ENCODE measurements at regions not wholly inside any gene's neighbourhood (a gene's known extent, or its start where the extent isn't known, plus 50 kb on each side); places are given as distances from the start of the nearest gene placed in this dataset.
"Not testable (repeated sequence)": the region's sequence is repeated elsewhere in the genome, so short reads cannot be mapped to it uniquely, and the experiment has no call there.

DNA sequence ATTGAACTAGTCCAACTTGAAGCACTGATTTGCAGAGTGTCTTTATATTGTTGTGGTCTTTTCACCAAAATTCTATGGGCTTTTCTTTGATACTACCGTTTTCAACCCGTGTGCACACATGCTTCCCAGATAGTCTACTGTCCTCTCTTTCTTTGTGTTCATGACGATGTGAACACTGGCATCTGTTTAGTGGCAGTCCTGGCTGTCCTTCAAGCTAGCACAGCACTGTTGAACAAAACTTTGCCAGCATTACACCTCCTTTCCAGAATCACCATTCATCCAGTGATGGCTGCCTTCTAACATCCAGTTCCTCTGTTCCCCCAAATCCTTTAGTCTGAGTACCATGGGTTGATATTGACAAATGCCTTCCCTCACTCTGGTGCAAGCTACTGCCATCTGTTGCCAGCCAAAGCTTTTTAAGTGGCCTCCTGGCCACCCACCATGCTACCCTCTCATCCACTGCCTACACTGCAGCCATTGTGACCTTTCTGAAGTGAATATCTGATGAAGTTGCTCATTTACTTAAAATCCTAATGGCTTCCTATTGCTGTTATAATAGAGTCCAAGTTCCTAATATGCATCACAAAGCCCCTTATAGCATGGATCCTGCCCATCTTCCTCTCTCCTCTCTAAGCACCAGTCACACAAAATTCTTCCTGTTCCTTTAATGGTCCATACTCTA lies 94.3 kb downstream of the NIBAN1 start:
- Mint-ChIP-seq H3K36me3 (ENCODE audit: low read depth) (no peaks in the 10 kb centered on the region), H3K27me3 (ENCODE audit: low read depth) (no peaks in the 10 kb centered on the region), H3K9me3 (no peaks in the 10 kb centered on the region), H3K4me3 (no peak overlapping the region), H3K4me1 (peaks cover 11% of the 10 kb centered on the region), H3K27ac (ENCODE audit: unreplicated experiment) (no peak overlapping the region)
- no peak for TF ChIP-seq CTCF (conservative IDR thresholded peaks at IDR 0.05)
- DNase-seq (ENCODE audit: low read depth, low spot score): no peak

- Mint-ChIP-seq H3K36me3 (ENCODE audit: low read depth) (no peaks in the 10 kb centered on the region), H3K27ac (ENCODE audit: unreplicated experiment) (no peak overlapping the region), H3K27me3 (ENCODE audit: low read depth) (no peaks in the 10 kb centered on the region), H3K9me3 (no peaks in the 10 kb centered on the region), H3K4me1 (peaks cover 11% of the 10 kb centered on the region), H3K4me3 (no peak overlapping the region)
- no peak for TF ChIP-seq CTCF (conservative IDR thresholded peaks at IDR 0.05)
- DNase-seq (ENCODE audit: low read depth, low spot score): no peak
Measured at GRCh38 chr1:184878602-184879001, 95.7 kb downstream of the NIBAN1 start.

- Mint-ChIP-seq H3K4me1 (peaks cover 11% of the 10 kb centered on the region), H3K4me3 (no peak overlapping the region), H3K27me3 (ENCODE audit: low read depth) (no peaks in the 10 kb centered on the region), H3K9me3 (no peaks in the 10 kb centered on the region), H3K36me3 (ENCODE audit: low read depth) (no peaks in the 10 kb centered on the region), H3K27ac (ENCODE audit: unreplicated experiment) (no peak overlapping the region)
- TF ChIP-seq CTCF (conservative IDR thresholded peaks at IDR 0.05): no peak
- DNase-seq (ENCODE audit: low read depth, low spot score): no peak
Measured at GRCh38 chr1:184878002-184878401, 96.3 kb downstream of the NIBAN1 start.

DNA sequence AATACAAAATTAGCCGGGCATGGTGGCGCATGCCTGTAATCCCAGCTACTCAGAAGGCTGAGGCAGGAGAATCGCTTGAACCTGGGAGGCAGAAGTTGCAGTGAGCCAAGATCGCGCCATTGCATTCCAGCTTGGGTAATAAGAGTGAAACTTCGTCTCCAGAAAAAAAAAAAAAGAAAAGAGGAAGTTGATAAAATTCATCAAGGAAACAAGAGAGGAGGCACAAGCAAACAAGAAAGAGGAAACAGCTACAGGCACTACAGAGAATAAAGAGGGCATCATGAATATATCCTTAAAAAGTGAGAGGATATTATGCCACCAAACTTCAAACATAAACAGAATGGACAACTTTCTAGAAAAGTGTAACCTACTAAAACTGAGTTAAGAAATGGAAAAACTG lies 98.3 kb downstream of the NIBAN1 start:
- not testable (repeated sequence) for H3K4me3 Mint-ChIP-seq; H3K9me3 Mint-ChIP-seq; H3K36me3 Mint-ChIP-seq (ENCODE audit: low read depth); H3K27me3 Mint-ChIP-seq (ENCODE audit: low read depth); DNase-seq (ENCODE audit: low read depth, low spot score); H3K4me1 Mint-ChIP-seq; H3K27ac Mint-ChIP-seq (ENCODE audit: unreplicated experiment)

- no peaks in the 10 kb centered on the region for H3K36me3 Mint-ChIP-seq (ENCODE audit: low read depth)
- no peak for TF ChIP-seq CTCF (conservative IDR thresholded peaks at IDR 0.05)
- no peak for DNase-seq (ENCODE audit: low read depth, low spot score)
- no peak overlapping the region for H3K27ac Mint-ChIP-seq (ENCODE audit: unreplicated experiment)
- peaks cover 2% of the 10 kb centered on the region for H3K4me1 Mint-ChIP-seq
- H3K9me3 Mint-ChIP-seq: no peaks in the 10 kb centered on the region
- no peaks in the 10 kb centered on the region for H3K27me3 Mint-ChIP-seq (ENCODE audit: low read depth)
- H3K4me3 Mint-ChIP-seq: no peak overlapping the region
Measured at GRCh38 chr1:184875218-184875617, 99.1 kb downstream of the NIBAN1 start.

DNA sequence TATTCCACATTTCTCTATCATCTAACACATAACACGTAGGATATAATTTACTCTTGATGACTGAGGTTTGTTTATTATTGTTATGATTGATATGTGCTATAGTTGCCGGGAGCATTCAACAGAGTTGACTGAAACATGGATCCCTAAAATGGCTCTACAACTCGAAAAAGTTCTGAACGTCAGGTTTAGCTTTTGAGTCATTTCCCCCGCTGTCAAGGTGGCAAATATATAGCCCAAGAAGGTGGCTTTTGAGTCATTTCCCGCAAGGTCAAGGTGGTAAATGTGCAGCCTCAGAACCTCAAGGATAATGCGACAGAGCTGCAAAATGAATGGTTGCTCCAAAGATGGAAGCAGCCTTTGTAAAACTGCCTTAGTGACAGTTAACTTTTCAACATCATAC lies 104.0 kb downstream of the NIBAN1 start:
- H3K27ac Mint-ChIP-seq (ENCODE audit: unreplicated experiment): no peak overlapping the region
- no peaks in the 10 kb centered on the region for H3K27me3 Mint-ChIP-seq (ENCODE audit: low read depth)
- DNase-seq (ENCODE audit: low read depth, low spot score): no peak

More for the DNA sequence above, 104.0 kb downstream of the NIBAN1 start:
- no peaks in the 10 kb centered on the region for H3K36me3 Mint-ChIP-seq (ENCODE audit: low read depth)
- no peaks in the 10 kb centered on the region for H3K9me3 Mint-ChIP-seq
- TF ChIP-seq CTCF (conservative IDR thresholded peaks at IDR 0.05): no peak
- no peaks in the 10 kb centered on the region for H3K4me1 Mint-ChIP-seq
- H3K4me3 Mint-ChIP-seq: no peak overlapping the region
